ENCODE measurements at regions not wholly inside any gene's neighbourhood (a gene's known extent, or its start where the extent isn't known, plus 50 kb on each side); places are given as distances from the start of the nearest gene placed in this dataset.

DNA sequence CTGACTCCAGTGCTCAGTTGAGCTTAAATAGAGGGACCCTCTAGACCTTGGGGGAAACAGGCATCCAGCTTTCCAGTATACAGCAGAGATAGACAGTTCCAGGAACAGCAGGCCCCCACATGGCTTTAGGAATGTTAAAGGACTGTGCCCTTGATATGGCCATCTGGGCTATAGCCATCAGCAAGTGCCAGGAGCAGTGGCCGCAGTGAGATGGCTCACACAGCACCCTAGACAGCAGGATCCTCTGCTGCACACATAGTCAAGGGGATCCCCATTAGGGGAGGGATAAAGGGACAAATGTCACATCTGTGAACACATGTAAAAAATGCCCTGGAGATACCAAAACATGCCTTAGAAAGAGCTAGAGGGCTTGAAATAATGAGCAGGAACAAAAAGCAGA, 213.4 kb downstream of the PTH2R start:
- no peak for DNase-seq (ENCODE audit: low read depth)
- TF ChIP-seq CTCF (IDR thresholded peaks at IDR 0.05; ENCODE audit: control insufficient read depth, insufficient read depth, low read depth, low read length, missing control alignments) = no peak
- no peak overlapping the region for H3K4me3 ChIP-seq (ENCODE audit: control insufficient read depth, low read depth, low read length)

DNA sequence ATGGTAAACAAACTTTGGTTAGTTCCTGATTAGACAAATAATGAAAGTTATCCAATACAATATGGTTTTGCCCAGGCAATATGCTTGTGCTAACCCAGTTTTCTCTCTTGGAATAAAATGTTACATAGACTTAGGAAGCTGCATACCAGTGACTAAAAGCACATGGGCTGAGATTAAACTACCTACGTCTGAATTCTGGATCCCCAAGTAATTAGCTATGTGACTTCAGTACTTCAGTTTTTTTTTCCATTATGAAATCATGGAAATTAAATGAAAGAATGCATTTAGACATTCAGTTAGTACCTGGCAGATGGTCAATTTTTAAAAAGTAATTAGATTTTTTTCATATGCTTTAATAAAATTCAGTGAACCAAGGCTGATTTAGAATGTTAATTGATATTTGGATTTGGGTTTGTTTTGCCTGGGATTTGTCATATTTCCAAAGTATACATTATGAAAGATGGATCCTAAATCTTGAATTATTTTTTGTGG, 213.9 kb downstream of the PTH2R start:
- H3K4me3 ChIP-seq (ENCODE audit: control insufficient read depth, low read depth, low read length) = no peak overlapping the region
- no peak for DNase-seq (ENCODE audit: low read depth)
- TF ChIP-seq CTCF (IDR thresholded peaks at IDR 0.05; ENCODE audit: control insufficient read depth, insufficient read depth, low read depth, low read length, missing control alignments) = no peak

DNA sequence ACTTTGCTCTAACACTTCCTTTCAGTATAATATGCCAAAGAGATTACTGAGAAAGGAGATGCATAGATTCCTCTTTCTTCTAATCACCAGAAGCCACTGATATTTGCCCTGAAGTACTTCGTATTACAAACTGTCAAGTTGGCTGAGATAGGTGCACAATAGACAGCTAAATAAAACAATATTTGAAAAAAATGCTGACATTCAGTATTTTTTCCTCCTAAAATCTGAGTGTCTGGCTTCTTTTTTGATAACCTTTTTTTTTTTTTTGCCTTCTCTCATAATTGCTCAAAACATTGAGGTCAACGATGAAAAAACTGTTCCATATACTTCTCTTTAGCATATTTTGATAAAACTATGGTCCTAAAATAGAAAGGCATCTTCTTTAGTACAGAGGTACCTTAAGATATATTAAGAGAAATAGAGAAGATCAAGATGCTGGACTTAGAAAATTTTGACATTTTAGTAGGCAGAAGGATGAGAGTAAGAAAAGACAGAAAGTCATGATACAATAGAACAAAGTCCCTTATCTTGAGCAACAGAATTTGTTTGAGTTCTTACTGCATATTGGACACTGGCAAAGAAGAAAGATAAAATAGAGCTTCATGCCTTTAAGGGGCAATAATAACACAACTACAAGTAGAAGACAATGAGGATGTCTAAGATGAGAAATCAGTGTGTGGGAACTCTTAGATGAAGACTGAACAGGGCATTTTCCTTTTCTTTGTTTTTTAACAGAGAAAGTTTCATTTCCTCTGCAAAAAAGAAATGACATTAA, 220.7 kb downstream of the PTH2R start:
- no peak for DNase-seq (ENCODE audit: low read depth)
- H3K4me3 ChIP-seq (ENCODE audit: control insufficient read depth, low read depth, low read length) = no peak overlapping the region
- no peak for TF ChIP-seq CTCF (IDR thresholded peaks at IDR 0.05; ENCODE audit: control insufficient read depth, insufficient read depth, low read depth, low read length, missing control alignments)

DNA sequence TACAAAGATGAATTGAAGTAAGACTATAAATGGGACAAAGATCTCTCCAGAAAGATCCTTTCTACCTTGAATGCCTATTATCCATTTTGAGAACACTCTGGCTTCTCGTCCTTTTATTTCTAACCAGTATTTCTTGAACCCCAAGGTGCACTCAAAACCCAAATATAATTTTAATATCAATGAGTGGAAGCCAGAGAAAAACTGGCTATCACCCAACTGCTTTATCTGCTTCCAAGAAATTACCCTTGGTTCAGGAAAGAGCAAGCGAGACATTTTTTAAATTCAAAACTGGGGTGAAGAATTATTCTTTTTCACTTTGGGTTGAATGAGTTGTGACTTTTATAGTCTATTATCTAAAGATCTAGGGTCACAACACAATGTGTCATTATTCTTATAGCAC, 221.3 kb downstream of the PTH2R start:
- DNase-seq (ENCODE audit: low read depth) = no peak
- no peak overlapping the region for H3K4me3 ChIP-seq (ENCODE audit: control insufficient read depth, low read depth, low read length)
- TF ChIP-seq CTCF (IDR thresholded peaks at IDR 0.05; ENCODE audit: control insufficient read depth, insufficient read depth, low read depth, low read length, missing control alignments) = no peak

DNA sequence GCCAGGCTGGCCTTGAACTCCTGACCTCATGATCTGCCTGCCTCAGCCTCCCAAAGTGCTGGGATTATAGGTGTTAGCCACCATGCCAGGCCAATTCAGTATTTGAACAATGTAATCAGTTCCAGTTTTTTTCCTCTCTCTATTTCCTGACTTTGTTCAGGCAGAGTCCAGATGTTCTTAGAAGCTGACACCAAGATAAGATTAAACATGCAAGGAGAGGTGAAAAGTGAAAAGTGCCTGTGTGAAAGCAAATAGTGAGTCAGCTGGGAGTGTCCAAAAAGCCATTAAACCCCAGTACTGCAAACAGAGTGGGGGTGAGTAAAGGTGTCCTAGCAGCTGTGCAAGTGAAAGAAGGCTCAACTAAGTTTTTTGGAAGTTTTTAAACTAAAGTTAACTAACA, 231.5 kb downstream of the PTH2R start:
- TF ChIP-seq CTCF (IDR thresholded peaks at IDR 0.05; ENCODE audit: control insufficient read depth, insufficient read depth, low read depth, low read length, missing control alignments) = no peak
- DNase-seq (ENCODE audit: low read depth) = no peak
- H3K4me3 ChIP-seq (ENCODE audit: control insufficient read depth, low read depth, low read length) = no peak overlapping the region

- TF ChIP-seq CTCF (IDR thresholded peaks at IDR 0.05; ENCODE audit: control insufficient read depth, insufficient read depth, low read depth, low read length, missing control alignments) = no peak
- DNase-seq (ENCODE audit: low read depth) = no peak
- no peak overlapping the region for H3K4me3 ChIP-seq (ENCODE audit: control insufficient read depth, low read depth, low read length)
These were observed 235.7 kb downstream of the PTH2R start for GRCh38 chr2:208642125-208642779.
